Hepatocyte (in vitro differentiated cells): ENCODE measurements at regions not wholly inside any gene's neighbourhood (a gene's known extent, or its start where the extent isn't known, plus 50 kb on each side); places are given as distances from the start of the nearest gene placed in this dataset.

ENCODE experiments used
- DNase-seq: peaks from one replicate; pipeline ENCODE4 v3.0.0-alpha.2; 2016; ENCODE audit warnings: low spot score
- H2AFZ ChIP-seq: fragments of 200-600 bp; sonication (generic); 2 replicates; pipeline ENCODE4 v1.6.0; 2016; ENCODE audit warnings: antibody characterized with exemption, mild to moderate bottlenecking
- H3K27ac ChIP-seq: fragments of 200-600 bp; sonication (generic); 2 replicates; pipeline ENCODE4 v1.5.1; 2016; ENCODE audit warnings: mild to moderate bottlenecking
- H3K27me3 ChIP-seq: fragments of 200-600 bp; sonication (generic); 2 replicates; pipeline ENCODE4 v1.6.1; 2016
- H3K36me3 ChIP-seq: fragments of 200-600 bp; sonication (generic); replicated peaks from 2 replicates; pipeline ENCODE4 v1.5.1; 2016; ENCODE audit warnings: low read depth; ENCODE audit not compliant: insufficient read depth
- H3K4me1 ChIP-seq: fragments of 200-600 bp; sonication (generic); 2 replicates; pipeline ENCODE4 v1.5.1; 2016; ENCODE audit warnings: mild to moderate bottlenecking, moderate library complexity; ENCODE audit not compliant: insufficient read depth
- H3K4me2 ChIP-seq: fragments of 200-600 bp; sonication (generic); 2 replicates; pipeline ENCODE4 v1.6.0; 2016
- H3K4me3 ChIP-seq: fragments of 200-600 bp; sonication (generic); 2 replicates; pipeline ENCODE4 v1.5.1; 2016; ENCODE audit warnings: mild to moderate bottlenecking
- H3K79me2 ChIP-seq: fragments of 200-600 bp; sonication (generic); 2 replicates; pipeline ENCODE4 v1.6.0; 2017; ENCODE audit warnings: mild to moderate bottlenecking
- H3K9me2 ChIP-seq: fragments of 200-600 bp; sonication (generic); replicated peaks from 2 replicates; pipeline ENCODE4 v1.6.0; 2017; ENCODE audit warnings: mild to moderate bottlenecking; ENCODE audit not compliant: insufficient read depth
- H3K9me3 ChIP-seq: fragments of 200-600 bp; sonication (generic); 2 replicates; pipeline ENCODE4 v1.5.1; 2016; ENCODE audit warnings: low read depth, mild to moderate bottlenecking
- H4K20me1 ChIP-seq: fragments of 200-600 bp; sonication (generic); 2 replicates; pipeline ENCODE4 v1.6.0; 2016; ENCODE audit warnings: mild to moderate bottlenecking; ENCODE audit not compliant: insufficient read depth, poor library complexity, severe bottlenecking
- CTCF ChIP-seq: fragments of 200-600 bp; sonication (generic); IDR thresholded peaks from 2 replicates; pipeline ENCODE4 v1.5.1; 2016; ENCODE audit warnings: antibody characterized with exemption, mild to moderate bottlenecking; ENCODE audit not compliant: poor library complexity
- EZH2 ChIP-seq: fragments of 200-600 bp; sonication (generic); IDR thresholded peaks from 2 replicates; pipeline ENCODE4 v1.6.1; 2016; ENCODE audit warnings: antibody characterized with exemption, mild to moderate bottlenecking, borderline replicate concordance
- EZH2phosphoT487 ChIP-seq: fragments of 200-600 bp; sonication (generic); IDR thresholded peaks from one replicate; pipeline ENCODE4 v1.6.1; 2018; ENCODE audit warnings: antibody characterized with exemption, mild to moderate bottlenecking, low read depth, moderate library complexity; ENCODE audit not compliant: unreplicated experiment, severe bottlenecking
- WGBS: methylation state at CpG from one replicate; pipeline ENCODE4 v1.1.6; 2016; ENCODE audit warnings: low lambda C conversion rate; ENCODE audit errors: missing lambda C conversion rate; 5-methylcytosine and 5-hydroxymethylcytosine counted together

DNA sequence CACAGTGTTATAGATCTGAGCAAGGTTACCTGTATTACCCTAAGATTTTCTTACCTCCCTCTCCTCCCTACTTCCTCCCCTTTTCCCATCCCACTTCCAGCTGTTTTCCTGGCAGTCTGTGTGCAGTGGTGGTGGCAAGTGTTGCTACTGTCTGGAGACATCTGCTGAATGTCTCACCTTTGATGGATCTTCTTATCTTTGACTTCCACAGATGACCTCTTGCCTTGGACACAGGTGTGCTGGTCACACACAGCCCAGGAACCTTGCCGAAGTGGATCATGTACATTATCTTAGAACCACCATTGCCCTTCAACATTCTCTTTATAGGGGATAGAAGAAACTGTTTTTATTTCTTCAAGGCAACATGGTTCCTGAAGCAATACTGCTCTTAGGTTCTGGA is 245.1 kb downstream of the UTP18 start:
- H3K27me3 ChIP-seq, result peaks cover 18% of the 10 kb centered on the region
- WGBS, result 95% methylated on average over 1 of the region's 1 CpG

DNA sequence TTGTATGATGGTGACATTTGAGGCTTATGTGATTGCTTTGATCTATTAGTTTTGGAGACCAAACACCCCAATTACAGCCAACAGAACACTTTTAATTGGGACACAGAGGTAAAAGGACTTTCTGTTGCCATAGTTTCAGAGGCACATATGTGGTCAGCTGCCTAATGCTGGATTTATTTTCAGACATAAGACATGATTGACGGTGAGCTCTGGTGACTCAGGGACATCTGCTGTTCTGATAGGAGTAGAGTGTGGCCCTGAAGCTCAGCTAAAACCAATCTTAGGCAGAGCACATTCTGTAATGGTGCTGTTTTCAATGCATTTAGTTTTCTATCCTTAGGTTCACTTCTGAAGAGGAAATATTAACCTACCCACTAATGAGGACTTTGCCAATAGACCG is 247.1 kb downstream of the UTP18 start:
- Histone ChIP-seq H3K4me2 (no peak overlapping the region), H3K4me1 (no peaks in the 10 kb centered on the region), H3K27me3 (peaks cover 18% of the 10 kb centered on the region), H3K36me3 (no peaks in the 10 kb centered on the region), H3K79me2 (no peaks in the 10 kb centered on the region), H3K4me3 (no peak overlapping the region), H4K20me1 (no peaks in the 10 kb centered on the region), H3K9me3 (no peaks in the 10 kb centered on the region), H3K9me2 (no peaks in the 10 kb centered on the region), H2AFZ (no peak overlapping the region), H3K27ac (no peak overlapping the region)
- 80% methylated on average over 2 of the region's 2 CpGs for WGBS
- DNase-seq, result no peak
- TF ChIP-seq EZH2phosphoT487, result no peak
- TF ChIP-seq CTCF, result no peak
- TF ChIP-seq EZH2, result no peak

More for the DNA sequence above, 245.1 kb downstream of the UTP18 start:
- no peak overlapping the region for H3K27ac ChIP-seq
- H2AFZ ChIP-seq, result no peak overlapping the region
- no peaks in the 10 kb centered on the region for H3K36me3 ChIP-seq
- no peak overlapping the region for H3K4me3 ChIP-seq
- no peaks in the 10 kb centered on the region for H4K20me1 ChIP-seq
- no peak for TF ChIP-seq CTCF
- no peak for TF ChIP-seq EZH2
- no peak for TF ChIP-seq EZH2phosphoT487
- H3K9me3 ChIP-seq, result no peaks in the 10 kb centered on the region
- no peak overlapping the region for H3K4me2 ChIP-seq
- no peaks in the 10 kb centered on the region for H3K4me1 ChIP-seq
- no peaks in the 10 kb centered on the region for H3K9me2 ChIP-seq
- DNase-seq, result no peak
- no peaks in the 10 kb centered on the region for H3K79me2 ChIP-seq

DNA sequence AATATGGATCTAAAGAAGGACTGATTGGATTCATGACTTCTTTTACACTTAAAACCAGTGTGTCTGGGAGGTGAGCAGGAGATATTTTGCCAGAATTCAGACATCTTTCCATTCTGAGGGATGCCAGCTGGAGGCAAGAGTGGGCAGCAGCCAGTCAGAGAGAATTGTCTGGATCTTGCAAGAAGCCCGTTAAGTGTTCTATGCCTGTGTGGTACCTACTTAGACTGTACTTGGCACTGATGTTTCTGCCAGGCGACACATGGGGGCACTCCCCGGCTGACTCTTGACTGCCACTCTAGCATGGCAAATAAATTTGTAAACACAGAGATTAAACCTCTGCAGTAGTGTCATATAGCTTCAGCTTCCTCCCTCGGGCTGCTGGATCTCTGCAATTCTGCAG is 247.7 kb downstream of the UTP18 start:
- Histone ChIP-seq H3K27ac (no peak overlapping the region), H2AFZ (no peak overlapping the region), H3K79me2 (no peaks in the 10 kb centered on the region), H3K27me3 (peaks cover 18% of the 10 kb centered on the region), H4K20me1 (no peaks in the 10 kb centered on the region), H3K4me3 (no peak overlapping the region), H3K4me2 (no peak overlapping the region), H3K9me3 (no peaks in the 10 kb centered on the region), H3K4me1 (no peaks in the 10 kb centered on the region), H3K9me2 (no peaks in the 10 kb centered on the region), H3K36me3 (no peaks in the 10 kb centered on the region)
- 84% methylated on average over 4 of the region's 4 CpGs for WGBS
- DNase-seq, result no peak
- no peak for TF ChIP-seq EZH2phosphoT487
- TF ChIP-seq CTCF, result no peak
- no peak for TF ChIP-seq EZH2

DNA sequence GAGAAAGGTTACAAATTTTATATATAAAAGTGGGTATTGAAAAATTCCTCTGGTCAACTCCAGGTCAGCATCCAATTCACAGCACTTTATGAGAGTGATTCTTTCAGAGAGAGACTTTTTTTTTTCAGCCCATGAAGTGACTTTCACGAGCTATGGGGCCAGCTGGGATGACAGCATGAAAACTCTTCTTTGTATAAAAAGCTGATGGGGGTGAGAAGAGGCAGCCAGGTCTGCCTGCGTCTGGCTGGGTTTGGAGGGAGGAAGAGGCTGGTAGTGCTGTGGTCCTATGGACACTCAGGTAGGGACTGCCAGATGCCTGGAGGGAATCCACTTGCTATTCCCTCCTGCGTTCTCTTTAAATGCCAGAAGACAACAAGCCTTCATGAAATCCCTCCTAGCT is 250.6 kb downstream of the UTP18 start:
- no peaks in the 10 kb centered on the region for H3K79me2 ChIP-seq
- H3K4me2 ChIP-seq, result no peak overlapping the region
- no peak for DNase-seq
- H4K20me1 ChIP-seq, result no peaks in the 10 kb centered on the region
- no peaks in the 10 kb centered on the region for H3K9me3 ChIP-seq
- H3K27ac ChIP-seq, result no peak overlapping the region
- TF ChIP-seq EZH2, result no peak
- TF ChIP-seq EZH2phosphoT487, result no peak
- no peak for TF ChIP-seq CTCF
- 82% methylated on average over 3 of the region's 3 CpGs for WGBS
- no peaks in the 10 kb centered on the region for H3K36me3 ChIP-seq
- H3K4me1 ChIP-seq, result no peaks in the 10 kb centered on the region
- H2AFZ ChIP-seq, result no peak overlapping the region
- H3K4me3 ChIP-seq, result no peak overlapping the region
- H3K27me3 ChIP-seq, result peaks cover 10% of the 10 kb centered on the region
- H3K9me2 ChIP-seq, result no peaks in the 10 kb centered on the region
